Gastroesophageal sphincter (tissue), 4 donors: ENCODE measurements at regions not wholly inside any gene's neighbourhood (a gene's known extent, or its start where the extent isn't known, plus 50 kb on each side); places are given as distances from the start of the nearest gene placed in this dataset.
"Not testable (repeated sequence)": the region's sequence is repeated elsewhere in the genome, so short reads cannot be mapped to it uniquely, and the experiment has no call there.

ENCODE experiments used
- ATAC-seq: fragments of 150-250 bp; one replicate; pipeline ENCODE4 v1.9.1; 2016; ENCODE audit warnings: mild to moderate bottlenecking, moderate library complexity
- H3K27ac ChIP-seq, 4 donors: fragments of 200-600 bp; sonication (generic) in 3 of 4; 1 replicate in 3 of 4; 2 replicates in 1 of 4; pipeline ENCODE4 v1.5.1; 2016 to 2019
- H3K27me3 ChIP-seq: fragments of 200-600 bp; sonication (generic); one replicate; pipeline ENCODE4 v1.5.1; 2019
- H3K36me3 ChIP-seq, 2 donors: fragments of 200-600 bp; sonication (generic); one replicate each; pipeline ENCODE4 v1.5.1; 2019; ENCODE audit warnings: control low read depth in 1 of 2
- H3K4me1 ChIP-seq, 3 donors: fragments of 200-600 bp; sonication (generic); 1 replicate in 2 of 3; 2 replicates in 1 of 3; pipeline ENCODE4 v1.5.1; 2016 to 2019; ENCODE audit warnings: control low read depth in 2 of 3
- H3K4me3 ChIP-seq, 2 donors: fragments of 200-600 bp; sonication (generic); one replicate each; pipeline ENCODE4 v1.5.1; 2019; ENCODE audit warnings: mild to moderate bottlenecking in 1 of 2, moderate library complexity in 1 of 2
- H3K9me3 ChIP-seq, 3 donors: fragments of 200-600 bp; sonication (generic); one replicate each; pipeline ENCODE4 v1.5.1; 2017 to 2019; ENCODE audit warnings: control low read depth in 2 of 3
- CTCF ChIP-seq, 4 experiments: fragments of 200-600 bp in 2 of 4; fragments of 450-650 bp in 2 of 4; sonication (generic) in 1 of 4; IDR thresholded peaks; one replicate each; pipeline ENCODE4 v1.5.1; 2017 to 2019; ENCODE audit warnings: antibody characterized with exemption in 4 of 4, mild to moderate bottlenecking in 2 of 4, moderate library complexity in 2 of 4
- EP300 ChIP-seq: sonication (generic); formaldehyde crosslinking; IDR thresholded peaks from one replicate; pipeline ENCODE4 v1.6.1; 2017; ENCODE audit warnings: antibody characterized with exemption, mild to moderate bottlenecking
- POLR2A ChIP-seq, 2 donors: fragments of 450-650 bp; IDR thresholded peaks; one replicate each; pipeline ENCODE4 v1.6.1; 2017; ENCODE audit warnings: antibody characterized with exemption in 2 of 2, mild to moderate bottlenecking in 2 of 2, moderate library complexity in 1 of 2
- POLR2AphosphoS5 ChIP-seq: sonication (generic); formaldehyde crosslinking; IDR thresholded peaks from one replicate; pipeline ENCODE4 v1.6.1; 2017; ENCODE audit warnings: antibody characterized with exemption
- WGBS, 2 donors: methylation state at CpG; one replicate each; pipeline ENCODE4 v1.1.5; 2018; ENCODE audit warnings: low coverage in 1 of 2; 5-methylcytosine and 5-hydroxymethylcytosine counted together

- no peaks in the 10 kb centered on the region for H3K9me3 ChIP-seq
- no peak for ATAC-seq
- no peaks in the 10 kb centered on the region for H3K4me1 ChIP-seq
- TF ChIP-seq POLR2AphosphoS5 (no peak), POLR2A (IDR thresholded peaks at IDR 0.05) (no peak), EP300 (no peak), CTCF (IDR thresholded peaks at IDR 0.05) (no peak)
- H3K36me3 ChIP-seq, result no peaks in the 10 kb centered on the region
- no peak overlapping the region for H3K4me3 ChIP-seq
- no peaks in the 10 kb centered on the region for H3K27me3 ChIP-seq
- no peak overlapping the region for H3K27ac ChIP-seq
- 95 to 100% methylated on average over 1 to 2 of the region's 2 CpGs for WGBS, 2 donors
These were observed 316.4 kb upstream of the CFAP20DC start for GRCh38 chr3:59366218-59366617.

DNA sequence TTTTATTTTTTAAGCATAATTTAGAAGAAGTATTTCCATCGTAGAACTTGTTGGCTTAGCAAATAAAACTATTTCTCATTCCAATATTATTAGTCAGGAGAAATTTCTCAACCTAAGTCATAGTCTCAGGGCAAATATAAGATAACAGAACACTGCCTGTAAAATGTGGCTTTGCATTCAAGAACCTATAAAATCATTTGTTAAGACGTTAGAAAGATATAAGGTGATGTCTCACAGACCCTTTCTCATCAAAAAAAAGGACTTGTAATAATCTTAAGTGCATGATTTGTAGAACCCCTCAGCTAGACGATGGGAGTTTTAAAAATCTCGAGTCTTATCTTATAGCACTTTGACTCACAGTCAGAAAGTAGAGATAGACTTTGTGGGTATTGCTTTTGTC is 314.7 kb upstream of the CFAP20DC start:
- ATAC-seq, result no peak
- TF ChIP-seq POLR2A (IDR thresholded peaks at IDR 0.05) (no peak), POLR2AphosphoS5 (no peak), CTCF (IDR thresholded peaks at IDR 0.05) (no peak), EP300 (no peak)
- no peaks in the 10 kb centered on the region for H3K27me3 ChIP-seq
- H3K27ac ChIP-seq, result no peak overlapping the region
- 60 to 80% methylated on average over 4 of the region's 4 CpGs for WGBS, 2 donors
- no peaks in the 10 kb centered on the region for H3K4me1 ChIP-seq
- H3K4me3 ChIP-seq, result no peak overlapping the region
- no peaks in the 10 kb centered on the region for H3K9me3 ChIP-seq
- H3K36me3 ChIP-seq, result no peaks in the 10 kb centered on the region

- ATAC-seq, H3K9me3 ChIP-seq, H3K27me3 ChIP-seq, H3K36me3 ChIP-seq, H3K27ac ChIP-seq, H3K4me3 ChIP-seq, H3K4me1 ChIP-seq: not testable (repeated sequence)
- WGBS, 2 donors, result 85% methylated on average over 5 of the region's 8 CpGs; no CpG with 5 or more reads in 1 of the 2 donors
These were observed 310.5 kb upstream of the CFAP20DC start for GRCh38 chr3:59360312-59360711.

GRCh38 chr3:59341459-59341858 is 291.6 kb upstream of the CFAP20DC start:
- Histone ChIP-seq H3K27ac (no peak overlapping the region), H3K36me3 (no peaks in the 10 kb centered on the region), H3K4me1 (no peaks in the 10 kb centered on the region), H3K9me3 (peaks cover 0 to 6% (median 0%) of the 10 kb centered on the region in 3 donors), H3K27me3 (no peaks in the 10 kb centered on the region), H3K4me3 (no peak overlapping the region)
- no peak for ATAC-seq
- no peak for TF ChIP-seq CTCF (IDR thresholded peaks at IDR 0.05)
- no peak for TF ChIP-seq POLR2AphosphoS5
- TF ChIP-seq EP300, result no peak
- TF ChIP-seq POLR2A (IDR thresholded peaks at IDR 0.05), result no peak
- WGBS, 2 donors, result 35 to 59% methylated on average over 4 of the region's 4 CpGs

DNA sequence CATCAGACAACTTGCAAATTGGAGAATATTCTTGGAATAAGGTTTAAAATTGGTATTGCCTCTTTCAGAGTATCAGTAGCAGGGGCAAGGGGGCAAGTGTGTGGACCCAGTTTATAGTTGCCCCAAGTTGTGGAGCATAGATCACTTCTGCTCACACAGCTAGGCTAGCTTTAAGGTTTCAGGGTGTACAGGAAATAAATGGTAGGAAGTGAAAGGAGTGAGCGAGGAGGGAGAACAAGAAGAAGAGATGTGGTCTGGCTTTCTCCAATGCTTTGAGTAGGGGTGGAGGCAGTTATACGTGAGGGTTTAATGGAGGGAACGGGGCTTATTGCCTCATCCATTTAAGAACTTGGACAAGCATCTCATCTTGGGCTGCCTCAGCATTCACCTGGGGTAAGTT is 290.0 kb upstream of the CFAP20DC start:
- Histone ChIP-seq H3K27ac (no peak overlapping the region), H3K27me3 (no peaks in the 10 kb centered on the region), H3K4me1 (no peaks in the 10 kb centered on the region), H3K36me3 (no peaks in the 10 kb centered on the region), H3K9me3 (no peaks in the 10 kb centered on the region), H3K4me3 (no peak overlapping the region)
- 74 to 81% methylated on average over 3 of the region's 3 CpGs for WGBS, 2 donors
- ATAC-seq, result no peak
- TF ChIP-seq POLR2AphosphoS5 (no peak), EP300 (no peak), POLR2A (IDR thresholded peaks at IDR 0.05) (no peak), CTCF (IDR thresholded peaks at IDR 0.05) (no peak)

DNA sequence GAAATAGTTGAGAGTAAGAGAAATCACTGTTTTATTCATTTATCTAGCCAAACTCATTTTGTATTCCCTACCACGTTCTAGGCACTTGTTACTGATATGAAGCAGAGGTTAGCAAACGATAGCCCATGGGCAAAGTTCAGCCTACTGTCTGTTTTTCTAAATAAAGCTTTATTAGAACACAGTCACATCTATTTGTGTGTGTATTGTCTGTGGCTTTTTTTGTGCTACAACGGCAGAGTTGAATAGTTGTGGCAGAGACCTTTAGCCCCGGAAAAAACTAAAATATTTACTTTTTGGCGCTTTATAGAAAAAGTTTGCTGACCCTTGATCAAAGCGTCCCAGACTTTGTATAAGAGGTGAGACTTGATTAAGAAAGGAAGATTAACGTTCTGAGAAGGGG is 289.1 kb upstream of the CFAP20DC start:
- H3K27me3 ChIP-seq, result no peaks in the 10 kb centered on the region
- 51 to 60% methylated on average over 7 of the region's 7 CpGs for whole genome bisulfite sequencing, 2 donors
- no peak overlapping the region for H3K4me3 ChIP-seq
- H3K36me3 ChIP-seq, result no peaks in the 10 kb centered on the region
- no peaks in the 10 kb centered on the region for H3K9me3 ChIP-seq
- no peaks in the 10 kb centered on the region for H3K4me1 ChIP-seq
- no peak overlapping the region for H3K27ac ChIP-seq
- TF ChIP-seq POLR2A (IDR thresholded peaks at IDR 0.05) (no peak), CTCF (IDR thresholded peaks at IDR 0.05) (no peak), POLR2AphosphoS5 (no peak), EP300 (no peak)
- ATAC-seq, result no peak
